Right cardiac atrium (tissue), 5 donors: ENCODE measurements at regions not wholly inside any gene's neighbourhood (a gene's known extent, or its start where the extent isn't known, plus 50 kb on each side); places are given as distances from the start of the nearest gene placed in this dataset.
"Not testable (repeated sequence)": the region's sequence is repeated elsewhere in the genome, so short reads cannot be mapped to it uniquely, and the experiment has no call there.

Experiments
- ATAC-seq, 2 donors: fragments of 200-7000 bp; cut with Tn5 transposase; one replicate each; pipeline versions ENCODE4 v1.8.0 to v1.9.1; 2020; ENCODE audit warnings: moderate library complexity in 2 of 2, mild to moderate bottlenecking in 1 of 2
- DNase-seq, 3 donors: peaks; one replicate each; pipeline ENCODE4 v3.0.0-alpha.2; 2020
- H3K27ac ChIP-seq: one replicate; pipeline ENCODE4 v1.5.1; 2013; ENCODE audit warnings: mild to moderate bottlenecking, low read length, control low read depth, moderate library complexity
- H3K27me3 ChIP-seq: one replicate; pipeline ENCODE4 v1.6.1; 2013; ENCODE audit not compliant: control insufficient read depth, insufficient read depth
- H3K4me1 ChIP-seq: one replicate; pipeline ENCODE4 v1.6.1; 2013; ENCODE audit warnings: low read length; ENCODE audit not compliant: control insufficient read depth, insufficient read depth
- H3K4me3 ChIP-seq: one replicate; pipeline ENCODE4 v1.5.1; 2013; ENCODE audit warnings: low read length, control low read depth
- H3K9me3 ChIP-seq: one replicate; pipeline ENCODE4 v1.6.1; 2013; ENCODE audit warnings: low read length; ENCODE audit not compliant: control insufficient read depth
- WGBS: extraction: QIAGEN DNeasy Blood & Tissue Kit; methylation state at CpG from one replicate; pipeline ENCODE4 v1.1.7; 2013; 5-methylcytosine and 5-hydroxymethylcytosine counted together
- intact Hi-C, 4 donors: fragments of 100-400 bp; cut with DNase I; formaldehyde crosslinking; loops; one replicate each; pipeline versions ENCODE4 v1.11.0 to v1.14.0; 2022 to 2023
- donor health status: healthy with polysubstance abuse.
- donor health status: DM: no; HTN: yes; CAD: no.
- donor health status: DM: no; HTN: no; CAD: no.
- donor health status: DM: no; HTN: yes; CAD: no; lungs with severe emphysema.
- donor health status: DM: yes; HTN: yes; CAD: no.

GRCh38 chr6:134750669-134751068 lies 199.2 kb downstream of the ALDH8A1 start:
- H3K4me3 ChIP-seq: no peak overlapping the region
- no peak overlapping the region for H3K27ac ChIP-seq
- DNase-seq: no peak
- H3K4me1 ChIP-seq: no peaks in the 10 kb centered on the region
- H3K27me3 ChIP-seq: no peaks in the 10 kb centered on the region
- no peak for ATAC-seq
- H3K9me3 ChIP-seq: no peaks in the 10 kb centered on the region
- intact Hi-C loops: no loop called here

- intact Hi-C loops: no loop called here
- H3K27me3 ChIP-seq: no peaks in the 10 kb centered on the region
- H3K27ac ChIP-seq: no peak overlapping the region
- no peak for ATAC-seq
- H3K4me1 ChIP-seq: no peaks in the 10 kb centered on the region
- H3K9me3 ChIP-seq: no peaks in the 10 kb centered on the region
- H3K4me3 ChIP-seq: no peak overlapping the region
- whole genome bisulfite sequencing: 71% methylated on average over 3 of the region's 3 CpGs
- DNase-seq: no peak
Observed at GRCh38 chr6:134748484-134748883, 201.4 kb downstream of the ALDH8A1 start.

- H3K4me3 ChIP-seq, H3K9me3 ChIP-seq, H3K4me1 ChIP-seq, DNase-seq, H3K27ac ChIP-seq, intact Hi-C loops, ATAC-seq, H3K27me3 ChIP-seq: not testable (repeated sequence)
- 92% methylated on average over 2 of the region's 2 CpGs for WGBS
Observed at GRCh38 chr6:134747197-134747596, 202.7 kb downstream of the ALDH8A1 start.

- Histone ChIP-seq H3K27ac (no peak overlapping the region), H3K4me1 (no peaks in the 10 kb centered on the region), H3K9me3 (no peaks in the 10 kb centered on the region), H3K27me3 (no peaks in the 10 kb centered on the region), H3K4me3 (no peak overlapping the region)
- intact Hi-C loops: no loop called here
- ATAC-seq (no peak), DNase-seq (no peak)
- 92% methylated on average over 2 of the region's 2 CpGs for WGBS
Observed at GRCh38 chr6:134746140-134746539, 203.8 kb downstream of the ALDH8A1 start.

- ATAC-seq, intact Hi-C loops, H3K9me3 ChIP-seq, H3K27ac ChIP-seq, H3K4me1 ChIP-seq, DNase-seq, H3K27me3 ChIP-seq, H3K4me3 ChIP-seq: not testable (repeated sequence)
- WGBS: 93% methylated on average over 8 of the region's 8 CpGs
Observed at GRCh38 chr6:134745192-134745591, 204.7 kb downstream of the ALDH8A1 start.

GRCh38 chr6:134744301-134744700 lies 205.6 kb downstream of the ALDH8A1 start:
- no peak overlapping the region for H3K27ac ChIP-seq
- no peaks in the 10 kb centered on the region for H3K4me1 ChIP-seq
- intact Hi-C loops: no loop called here
- no peak overlapping the region for H3K4me3 ChIP-seq
- ATAC-seq (no peak), DNase-seq (no peak)
- no peaks in the 10 kb centered on the region for H3K27me3 ChIP-seq
- no peaks in the 10 kb centered on the region for H3K9me3 ChIP-seq

GRCh38 chr6:134741200-134741536 lies 208.7 kb downstream of the ALDH8A1 start:
- DNase-seq (no peak), ATAC-seq (peak in 1 of 2 donors; percentile 35)
- H3K27me3 ChIP-seq: no peaks in the 10 kb centered on the region
- no peak overlapping the region for H3K27ac ChIP-seq
- intact Hi-C loops: no loop called here
- no peaks in the 10 kb centered on the region for H3K4me1 ChIP-seq
- no peaks in the 10 kb centered on the region for H3K9me3 ChIP-seq
- WGBS: 61% methylated on average over 7 of the region's 7 CpGs
- H3K4me3 ChIP-seq: no peak overlapping the region

GRCh38 chr6:134740473-134741199 lies 209.3 kb downstream of the ALDH8A1 start:
- Histone ChIP-seq H3K9me3 (no peaks in the 10 kb centered on the region), H3K27me3 (no peaks in the 10 kb centered on the region), H3K4me1 (no peaks in the 10 kb centered on the region), H3K27ac (no peak overlapping the region), H3K4me3 (no peak overlapping the region)
- ATAC-seq: peak; percentile 31 to 65
- DNase-seq: no peak
- 36% methylated on average over 5 of the region's 5 CpGs for WGBS
- intact Hi-C loops: no loop called here

GRCh38 chr6:134740027-134740373 lies 209.9 kb downstream of the ALDH8A1 start:
- Histone ChIP-seq H3K27ac (no peak overlapping the region), H3K4me1 (no peaks in the 10 kb centered on the region), H3K4me3 (no peak overlapping the region), H3K27me3 (no peaks in the 10 kb centered on the region), H3K9me3 (no peaks in the 10 kb centered on the region)
- WGBS: 73% methylated on average over 5 of the region's 5 CpGs
- ATAC-seq (no peak), DNase-seq (no peak)
- intact Hi-C loops: no loop called here

- WGBS: 91% methylated on average over 6 of the region's 6 CpGs
- Histone ChIP-seq H3K4me1 (no peaks in the 10 kb centered on the region), H3K27ac (no peak overlapping the region), H3K4me3 (no peak overlapping the region), H3K27me3 (no peaks in the 10 kb centered on the region), H3K9me3 (no peaks in the 10 kb centered on the region)
- intact Hi-C loops: no loop called here
- ATAC-seq: no peak
- DNase-seq: no peak
Observed at GRCh38 chr6:134739299-134740026, 210.4 kb downstream of the ALDH8A1 start.

- Histone ChIP-seq H3K27ac (no peak overlapping the region), H3K4me1 (no peaks in the 10 kb centered on the region), H3K9me3 (no peaks in the 10 kb centered on the region), H3K4me3 (no peak overlapping the region), H3K27me3 (no peaks in the 10 kb centered on the region)
- WGBS: 69% methylated on average over 1 of the region's 1 CpG
- DNase-seq (no peak), ATAC-seq (no peak)
- intact Hi-C loops: no loop called here
Observed at GRCh38 chr6:134738211-134738885, 211.6 kb downstream of the ALDH8A1 start.
